ENCODE measurements at regions not wholly inside any gene's neighbourhood (a gene's known extent, or its start where the extent isn't known, plus 50 kb on each side); places are given as distances from the start of the nearest gene placed in this dataset.
"Not testable (repeated sequence)": the region's sequence is repeated elsewhere in the genome, so short reads cannot be mapped to it uniquely, and the experiment has no call there.

- Histone ChIP-seq H3K27me3 (ENCODE audit: control insufficient read depth in 5 of 5, insufficient read depth in 4 of 5, low read length in 5 of 5) (peaks cover 0 to 17% (median 3%) of the 10 kb centered on the region in 5 donors), H3K9ac (ENCODE audit: low read length in 5 of 5) (no peak overlapping the region), H3K27ac (ENCODE audit: low read depth, low read length) (no peak overlapping the region)
These were observed 178.6 kb upstream of the EXOC2 start for GRCh38 chr6:871503-871902.

GRCh38 chr6:870096-870495 lies 177.2 kb upstream of the EXOC2 start:
- no peak overlapping the region for H3K4me3 ChIP-seq (ENCODE audit: low read depth in 1 of 5, low read length in 5 of 5)
- H3K27me3 ChIP-seq (ENCODE audit: control insufficient read depth in 5 of 5, insufficient read depth in 4 of 5, low read length in 5 of 5) = peaks cover 0 to 17% (median 3%) of the 10 kb centered on the region in 5 donors
- H3K9ac ChIP-seq (ENCODE audit: low read length in 5 of 5) = no peak overlapping the region
- H3K4me1 ChIP-seq (ENCODE audit: control insufficient read depth in 5 of 5, insufficient read depth in 5 of 5, low read length in 5 of 5) = no peaks in the 10 kb centered on the region
- no peaks in the 10 kb centered on the region for H3K36me3 ChIP-seq (ENCODE audit: control insufficient read depth in 5 of 5, insufficient read depth in 5 of 5, low read length in 5 of 5)
- H3K27ac ChIP-seq (ENCODE audit: low read depth, low read length) = no peak overlapping the region
- peaks cover 0 to 4% (median 0%) of the 10 kb centered on the region in 5 donors for H3K9me3 ChIP-seq (ENCODE audit: control insufficient read depth in 5 of 5, low read length in 5 of 5)

More at GRCh38 chr6:871503-871902, 178.6 kb upstream of the EXOC2 start:
- Histone ChIP-seq H3K4me1 (ENCODE audit: control insufficient read depth in 5 of 5, insufficient read depth in 5 of 5, low read length in 5 of 5) (no peaks in the 10 kb centered on the region), H3K4me3 (ENCODE audit: low read depth in 1 of 5, low read length in 5 of 5) (no peak overlapping the region), H3K36me3 (ENCODE audit: control insufficient read depth in 5 of 5, insufficient read depth in 5 of 5, low read length in 5 of 5) (no peaks in the 10 kb centered on the region), H3K9me3 (ENCODE audit: control insufficient read depth in 5 of 5, low read length in 5 of 5) (peaks cover 0 to 4% (median 0%) of the 10 kb centered on the region in 5 donors)

GRCh38 chr6:868201-868600 lies 175.3 kb upstream of the EXOC2 start:
- H3K27me3 ChIP-seq (ENCODE audit: control insufficient read depth in 5 of 5, insufficient read depth in 4 of 5, low read length in 5 of 5) = peaks cover 0 to 10% (median 3%) of the 10 kb centered on the region in 5 donors
- H3K9me3 ChIP-seq (ENCODE audit: control insufficient read depth in 5 of 5, low read length in 5 of 5) = peaks cover 0 to 4% (median 0%) of the 10 kb centered on the region in 5 donors
- no peak overlapping the region for H3K27ac ChIP-seq (ENCODE audit: low read depth, low read length)
- no peaks in the 10 kb centered on the region for H3K36me3 ChIP-seq (ENCODE audit: control insufficient read depth in 5 of 5, insufficient read depth in 5 of 5, low read length in 5 of 5)
- no peak overlapping the region for H3K9ac ChIP-seq (ENCODE audit: low read length in 5 of 5)
- H3K4me1 ChIP-seq (ENCODE audit: control insufficient read depth in 5 of 5, insufficient read depth in 5 of 5, low read length in 5 of 5) = peaks cover 0 to 6% (median 4%) of the 10 kb centered on the region in 5 donors
- no peak overlapping the region for H3K4me3 ChIP-seq (ENCODE audit: low read depth in 1 of 5, low read length in 5 of 5)

- no peak overlapping the region for H3K9ac ChIP-seq (ENCODE audit: low read length in 5 of 5)
- peaks cover 0 to 4% (median 0%) of the 10 kb centered on the region in 5 donors for H3K9me3 ChIP-seq (ENCODE audit: control insufficient read depth in 5 of 5, low read length in 5 of 5)
- peaks cover 0 to 8% (median 4%) of the 10 kb centered on the region in 5 donors for H3K4me1 ChIP-seq (ENCODE audit: control insufficient read depth in 5 of 5, insufficient read depth in 5 of 5, low read length in 5 of 5)
- H3K36me3 ChIP-seq (ENCODE audit: control insufficient read depth in 5 of 5, insufficient read depth in 5 of 5, low read length in 5 of 5) = no peaks in the 10 kb centered on the region
- no peak overlapping the region for H3K4me3 ChIP-seq (ENCODE audit: low read depth in 1 of 5, low read length in 5 of 5)
- H3K27ac ChIP-seq (ENCODE audit: low read depth, low read length) = no peak overlapping the region
- H3K27me3 ChIP-seq (ENCODE audit: control insufficient read depth in 5 of 5, insufficient read depth in 4 of 5, low read length in 5 of 5) = peaks cover 0 to 10% (median 3%) of the 10 kb centered on the region in 5 donors
These were observed 174.4 kb upstream of the EXOC2 start for GRCh38 chr6:867378-867777.

GRCh38 chr6:866316-866715 lies 173.4 kb upstream of the EXOC2 start:
- H3K4me3 ChIP-seq (ENCODE audit: low read depth in 1 of 5, low read length in 5 of 5) = no peak overlapping the region
- peaks cover 0 to 14% (median 3%) of the 10 kb centered on the region in 5 donors for H3K27me3 ChIP-seq (ENCODE audit: control insufficient read depth in 5 of 5, insufficient read depth in 4 of 5, low read length in 5 of 5)
- H3K4me1 ChIP-seq (ENCODE audit: control insufficient read depth in 5 of 5, insufficient read depth in 5 of 5, low read length in 5 of 5) = peaks cover 0 to 10% (median 7%) of the 10 kb centered on the region in 5 donors
- peaks cover 0 to 1% (median 0%) of the 10 kb centered on the region in 5 donors for H3K9me3 ChIP-seq (ENCODE audit: control insufficient read depth in 5 of 5, low read length in 5 of 5)
- H3K9ac ChIP-seq (ENCODE audit: low read length in 5 of 5) = no peak overlapping the region
- no peak overlapping the region for H3K27ac ChIP-seq (ENCODE audit: low read depth, low read length)
- H3K36me3 ChIP-seq (ENCODE audit: control insufficient read depth in 5 of 5, insufficient read depth in 5 of 5, low read length in 5 of 5) = no peaks in the 10 kb centered on the region

GRCh38 chr6:865846-866245 lies 172.9 kb upstream of the EXOC2 start:
- Histone ChIP-seq H3K4me1 (ENCODE audit: control insufficient read depth in 5 of 5, insufficient read depth in 5 of 5, low read length in 5 of 5) (peaks cover 0 to 11% (median 7%) of the 10 kb centered on the region in 5 donors), H3K27me3 (ENCODE audit: control insufficient read depth in 5 of 5, insufficient read depth in 4 of 5, low read length in 5 of 5) (peaks cover 0 to 19% (median 5%) of the 10 kb centered on the region in 5 donors), H3K27ac (ENCODE audit: low read depth, low read length) (no peak overlapping the region), H3K4me3 (ENCODE audit: low read depth in 1 of 5, low read length in 5 of 5) (no peak overlapping the region), H3K9me3 (ENCODE audit: control insufficient read depth in 5 of 5, low read length in 5 of 5) (no peaks in the 10 kb centered on the region), H3K36me3 (ENCODE audit: control insufficient read depth in 5 of 5, insufficient read depth in 5 of 5, low read length in 5 of 5) (no peaks in the 10 kb centered on the region), H3K9ac (ENCODE audit: low read length in 5 of 5) (no peak overlapping the region)

- peaks cover 0 to 15% (median 3%) of the 10 kb centered on the region in 5 donors for H3K27me3 ChIP-seq (ENCODE audit: control insufficient read depth in 5 of 5, insufficient read depth in 4 of 5, low read length in 5 of 5)
- H3K4me3 ChIP-seq (ENCODE audit: low read depth in 1 of 5, low read length in 5 of 5) = no peak overlapping the region
- H3K4me1 ChIP-seq (ENCODE audit: control insufficient read depth in 5 of 5, insufficient read depth in 5 of 5, low read length in 5 of 5) = peaks cover 0 to 11% (median 7%) of the 10 kb centered on the region in 5 donors
- H3K9me3 ChIP-seq (ENCODE audit: control insufficient read depth in 5 of 5, low read length in 5 of 5) = no peaks in the 10 kb centered on the region
- H3K27ac ChIP-seq (ENCODE audit: low read depth, low read length) = no peak overlapping the region
- no peak overlapping the region for H3K9ac ChIP-seq (ENCODE audit: low read length in 5 of 5)
- no peaks in the 10 kb centered on the region for H3K36me3 ChIP-seq (ENCODE audit: control insufficient read depth in 5 of 5, insufficient read depth in 5 of 5, low read length in 5 of 5)
These were observed 170.9 kb upstream of the EXOC2 start for GRCh38 chr6:863831-864230.

GRCh38 chr6:863127-863526 lies 170.2 kb upstream of the EXOC2 start:
- not testable (repeated sequence) for H3K9me3 ChIP-seq (ENCODE audit: control insufficient read depth in 5 of 5, low read length in 5 of 5); H3K9ac ChIP-seq (ENCODE audit: low read length in 5 of 5); H3K27ac ChIP-seq (ENCODE audit: low read depth, low read length); H3K36me3 ChIP-seq (ENCODE audit: control insufficient read depth in 5 of 5, insufficient read depth in 5 of 5, low read length in 5 of 5); H3K4me3 ChIP-seq (ENCODE audit: low read depth in 1 of 5, low read length in 5 of 5)
- H3K4me1 ChIP-seq (ENCODE audit: control insufficient read depth in 5 of 5, insufficient read depth in 5 of 5, low read length in 5 of 5) = peaks cover 0 to 11% (median 7%) of the 10 kb centered on the region in 5 donors
- peaks cover 0 to 15% (median 0%) of the 10 kb centered on the region in 5 donors for H3K27me3 ChIP-seq (ENCODE audit: control insufficient read depth in 5 of 5, insufficient read depth in 4 of 5, low read length in 5 of 5)

- peaks cover 0 to 15% (median 0%) of the 10 kb centered on the region in 5 donors for H3K27me3 ChIP-seq (ENCODE audit: control insufficient read depth in 5 of 5, insufficient read depth in 4 of 5, low read length in 5 of 5)
- H3K9ac ChIP-seq (ENCODE audit: low read length in 5 of 5) = no peak overlapping the region
- no peaks in the 10 kb centered on the region for H3K36me3 ChIP-seq (ENCODE audit: control insufficient read depth in 5 of 5, insufficient read depth in 5 of 5, low read length in 5 of 5)
- H3K4me1 ChIP-seq (ENCODE audit: control insufficient read depth in 5 of 5, insufficient read depth in 5 of 5, low read length in 5 of 5) = peaks cover 0 to 11% (median 7%) of the 10 kb centered on the region in 5 donors
- H3K27ac ChIP-seq (ENCODE audit: low read depth, low read length) = no peak overlapping the region
- no peak overlapping the region for H3K4me3 ChIP-seq (ENCODE audit: low read depth in 1 of 5, low read length in 5 of 5)
- H3K9me3 ChIP-seq (ENCODE audit: control insufficient read depth in 5 of 5, low read length in 5 of 5) = no peaks in the 10 kb centered on the region
These were observed 167.0 kb upstream of the EXOC2 start for GRCh38 chr6:859936-860335.

GRCh38 chr6:854406-855118 lies 161.6 kb upstream of the EXOC2 start:
- Histone ChIP-seq H3K27me3 (ENCODE audit: control insufficient read depth in 5 of 5, insufficient read depth in 4 of 5, low read length in 5 of 5) (no peaks in the 10 kb centered on the region), H3K27ac (ENCODE audit: low read depth, low read length) (no peak overlapping the region), H3K9ac (ENCODE audit: low read length in 5 of 5) (no peak overlapping the region), H3K36me3 (ENCODE audit: control insufficient read depth in 5 of 5, insufficient read depth in 5 of 5, low read length in 5 of 5) (no peaks in the 10 kb centered on the region), H3K4me1 (ENCODE audit: control insufficient read depth in 5 of 5, insufficient read depth in 5 of 5, low read length in 5 of 5) (no peaks in the 10 kb centered on the region), H3K9me3 (ENCODE audit: control insufficient read depth in 5 of 5, low read length in 5 of 5) (no peaks in the 10 kb centered on the region), H3K4me3 (ENCODE audit: low read depth in 1 of 5, low read length in 5 of 5) (no peak overlapping the region)
